CD4-positive, alpha-beta T cell treated with Interleukin-6 for 4 hours (primary cell): ENCODE measurements at regions not wholly inside any gene's neighbourhood (a gene's known extent, or its start where the extent isn't known, plus 50 kb on each side); places are given as distances from the start of the nearest gene placed in this dataset.
"Not testable (repeated sequence)": the region's sequence is repeated elsewhere in the genome, so short reads cannot be mapped to it uniquely, and the experiment has no call there.

Source experiments
- DNase-seq: peaks from one replicate; pipeline ENCODE4 v3.0.0-alpha.2; 2020; ENCODE audit warnings: mixed read lengths

DNA sequence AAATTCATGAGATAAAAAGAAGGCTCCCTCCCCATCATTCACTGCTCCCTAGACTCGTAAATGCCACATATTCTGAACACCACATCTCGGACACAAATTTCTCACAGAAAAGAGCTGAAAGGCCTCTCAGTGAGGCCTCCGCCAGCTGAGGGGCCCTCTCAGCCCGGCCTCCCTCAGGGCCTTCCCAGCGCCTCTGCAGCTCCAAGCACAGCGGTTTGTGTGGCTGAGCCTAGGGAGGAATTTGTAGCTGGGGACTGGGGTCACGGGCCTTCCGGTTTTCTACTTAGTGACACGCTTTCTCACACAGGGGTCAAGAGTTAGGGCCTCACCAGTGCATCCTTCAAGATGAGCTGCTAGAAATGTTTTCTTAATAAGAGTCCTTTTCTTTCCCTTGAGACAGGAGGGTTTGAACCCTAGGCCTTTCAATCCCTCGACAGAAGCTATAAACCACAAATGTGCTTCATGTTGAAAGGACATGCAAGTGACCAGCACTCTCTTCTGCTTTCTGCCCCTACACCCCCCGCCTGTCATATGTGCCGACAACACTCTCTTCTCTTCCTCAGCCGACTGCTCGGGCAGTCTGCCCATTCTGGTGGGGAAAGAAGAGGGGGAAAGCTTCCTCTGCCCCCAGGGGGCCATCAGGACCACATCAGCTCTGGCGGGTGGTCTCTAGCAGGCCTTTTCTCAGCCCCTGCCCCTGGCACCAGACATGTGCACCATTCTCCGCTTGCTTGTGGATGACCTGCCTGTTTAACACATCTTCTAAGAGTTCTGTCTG lies 104.9 kb downstream of the CHIC2 start:
- DNase-seq = no peak

DNA sequence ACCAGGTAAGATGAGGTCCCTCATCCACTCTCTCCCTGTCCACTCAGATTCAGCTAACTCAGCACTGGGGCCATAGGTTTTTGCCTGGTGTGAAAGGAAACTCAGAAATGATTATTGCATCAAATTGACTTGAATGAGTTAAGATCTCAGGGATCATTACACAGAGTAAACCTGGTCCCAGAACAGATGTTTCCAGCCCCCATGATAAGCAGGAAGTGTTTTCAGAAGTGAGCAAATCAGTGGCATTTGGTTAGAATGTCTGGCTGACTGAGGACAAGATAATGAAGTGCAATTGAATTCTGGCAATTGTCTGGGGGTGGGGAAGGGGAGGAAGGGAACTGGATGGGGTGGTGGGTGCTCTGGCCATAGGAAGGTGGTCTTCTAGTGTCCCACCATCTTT lies 108.0 kb downstream of the CHIC2 start:
- DNase-seq = no peak

DNA sequence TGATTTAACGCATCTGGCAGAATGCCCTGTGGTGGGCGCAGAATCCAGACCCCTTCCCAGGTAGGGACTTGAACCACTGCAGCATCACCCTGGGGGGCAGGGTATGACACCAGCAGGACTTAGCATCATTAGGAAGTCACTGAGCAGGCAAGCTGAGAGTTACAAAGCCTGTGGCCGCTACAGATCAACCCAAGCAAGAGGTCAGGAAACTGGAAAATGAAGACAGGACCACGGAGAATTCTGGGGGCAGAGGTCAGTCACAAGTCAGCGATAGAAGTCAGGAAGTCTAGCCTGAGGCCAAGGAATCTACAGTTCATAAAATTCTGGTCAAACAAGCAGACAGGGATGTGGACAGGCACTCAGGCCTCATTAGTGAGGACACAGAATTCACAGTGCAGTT lies 108.4 kb downstream of the CHIC2 start:
- no peak for DNase-seq

DNA sequence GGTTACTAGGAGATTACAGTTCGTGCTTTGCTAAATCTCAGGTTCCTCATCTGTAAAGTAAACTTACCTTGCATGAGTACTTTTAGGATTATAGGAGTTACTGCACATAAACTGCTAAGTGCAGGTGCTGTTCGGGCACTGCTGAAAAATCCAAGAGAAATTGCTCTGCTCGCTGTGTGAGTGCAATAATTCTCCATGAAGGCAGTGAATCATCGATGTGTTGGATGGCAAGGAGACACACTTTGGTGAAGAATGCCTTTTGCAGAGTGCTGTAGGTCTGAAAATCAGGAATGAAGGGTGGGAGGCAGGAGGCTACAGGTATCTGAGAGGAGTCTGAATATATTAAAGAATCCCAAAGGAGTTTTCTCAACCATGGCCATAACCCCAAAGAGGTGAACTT lies 113.0 kb downstream of the CHIC2 start:
- DNase-seq = no peak

DNA sequence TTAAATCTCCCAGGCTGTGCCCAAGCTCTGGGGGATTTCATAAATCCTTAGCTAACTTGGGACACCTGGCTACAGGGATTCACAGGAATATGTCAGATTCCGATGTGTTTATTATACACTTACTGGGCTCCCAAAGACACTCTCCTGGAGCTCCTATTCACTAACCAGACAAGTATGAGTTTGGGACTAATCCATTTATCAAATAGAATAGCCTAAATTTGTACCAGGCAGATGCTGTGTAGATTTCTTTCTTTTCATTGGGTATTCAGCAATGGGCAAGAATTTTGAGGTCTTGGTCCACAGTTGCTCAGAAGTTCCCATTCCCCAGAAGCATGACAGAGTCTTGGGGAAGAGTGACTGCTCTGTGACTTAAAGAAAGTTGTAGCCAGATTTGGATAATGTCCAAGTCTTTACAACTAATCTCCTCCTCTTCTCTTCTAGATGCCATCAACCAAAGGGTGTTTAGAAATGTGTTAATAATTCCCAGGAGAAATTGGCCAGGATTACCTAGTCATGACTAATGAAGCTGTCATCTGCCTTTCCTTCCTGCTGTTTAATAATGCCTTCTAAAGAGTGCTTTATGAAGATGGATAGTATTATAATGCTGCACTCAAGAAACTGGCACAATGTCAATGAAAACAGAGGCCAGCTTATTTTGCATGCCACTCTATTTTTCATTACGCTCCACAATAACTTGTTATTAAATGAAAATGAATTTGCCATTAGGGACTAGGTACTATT lies 120.9 kb downstream of the CHIC2 start:
- DNase-seq = no peak

DNA sequence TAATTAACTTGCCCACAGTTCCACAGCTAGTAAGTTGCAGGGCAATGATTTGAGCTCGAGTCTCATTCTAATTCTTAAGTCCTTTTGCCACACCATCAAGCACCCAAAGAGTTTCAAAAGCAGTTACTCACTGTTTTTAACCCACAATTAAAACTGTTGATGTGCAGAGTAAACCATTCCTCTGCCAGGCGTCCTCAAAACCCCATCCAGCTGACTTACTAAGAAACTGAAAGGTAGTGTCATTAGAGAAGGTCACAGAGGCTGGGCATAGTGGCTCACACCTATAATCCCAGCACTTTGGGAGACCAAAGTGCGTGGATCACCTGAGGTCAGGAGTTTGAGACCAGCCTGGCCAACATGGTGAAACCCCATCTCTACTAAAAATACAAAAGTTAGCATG lies 121.7 kb downstream of the CHIC2 start:
- DNase-seq = no peak

DNA sequence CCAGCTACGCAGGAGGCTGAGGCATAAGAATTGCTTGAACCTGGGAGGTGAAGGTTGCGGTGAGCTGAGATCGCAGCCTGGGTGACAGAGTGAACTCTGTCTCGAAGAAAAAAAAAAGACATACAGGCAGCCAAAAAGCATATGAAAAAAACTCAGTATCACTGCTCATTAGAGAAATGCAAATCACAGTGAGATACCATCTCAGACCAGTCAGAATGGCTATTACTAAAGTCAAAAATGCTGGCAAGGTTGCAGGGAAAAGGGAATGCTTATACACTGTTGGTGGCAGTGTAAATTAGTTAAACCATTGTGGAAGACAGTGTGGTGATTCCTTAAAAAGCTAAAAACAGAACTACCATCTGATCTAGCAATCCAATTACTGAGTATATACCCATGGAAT lies 123.1 kb downstream of the CHIC2 start:
- no peak for DNase-seq

DNA sequence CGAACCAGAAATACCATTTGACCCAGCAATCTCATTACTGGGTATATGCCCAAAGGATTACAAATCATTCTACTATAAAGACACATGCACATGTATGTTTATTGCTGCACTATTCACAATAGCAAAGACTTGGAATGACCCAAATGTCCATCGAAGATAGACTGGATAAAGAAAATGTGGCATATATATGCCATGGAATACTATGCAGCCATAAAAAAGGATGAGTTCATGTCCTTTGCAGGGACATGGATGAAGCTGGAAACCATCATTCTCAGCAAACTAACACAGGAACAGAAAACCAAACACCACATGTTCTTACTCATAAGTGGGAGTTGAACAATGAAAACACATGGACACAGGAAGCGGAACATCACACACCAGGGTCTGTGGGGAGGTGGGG lies 124.5 kb downstream of the CHIC2 start:
- not testable (repeated sequence) for DNase-seq

DNA sequence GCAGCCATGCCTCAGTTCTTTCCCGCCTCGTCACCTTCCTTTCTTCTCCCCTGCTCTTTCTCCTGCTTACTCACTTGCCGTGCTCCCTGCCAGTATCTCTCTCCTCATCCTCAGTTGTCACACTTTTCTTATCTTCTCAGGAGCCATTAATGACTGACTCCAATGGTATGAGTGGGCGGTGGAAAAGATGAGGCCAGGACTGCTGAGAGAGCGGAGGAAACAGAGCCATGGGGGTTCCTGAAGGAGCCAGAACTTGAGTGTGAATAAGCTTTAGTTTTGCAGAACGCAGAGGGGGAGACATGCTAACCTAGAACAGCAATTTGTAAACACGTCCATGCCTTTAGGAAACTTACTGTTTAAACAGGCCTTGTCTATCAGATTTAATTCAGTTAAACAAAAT lies 126.5 kb downstream of the CHIC2 start:
- no peak for DNase-seq

DNA sequence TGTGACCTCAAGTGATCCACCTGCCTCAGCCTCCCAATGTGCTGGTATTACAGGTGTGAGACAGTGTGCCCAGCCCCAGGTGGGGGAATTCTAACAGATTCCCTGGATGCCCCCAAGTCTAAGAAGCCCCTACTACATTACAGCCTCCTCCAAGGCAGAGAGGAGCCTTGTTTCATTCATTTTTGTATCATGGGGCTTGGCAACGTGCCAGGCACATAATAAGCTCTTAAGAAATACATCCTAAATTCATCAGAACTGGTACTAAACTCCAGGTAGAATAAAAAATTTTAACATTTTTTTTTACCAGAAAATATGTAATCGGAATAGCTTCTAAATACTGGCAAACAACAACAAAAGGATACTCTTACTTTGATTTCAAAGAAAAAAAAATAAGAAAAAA lies 127.1 kb downstream of the CHIC2 start:
- DNase-seq = no peak

DNA sequence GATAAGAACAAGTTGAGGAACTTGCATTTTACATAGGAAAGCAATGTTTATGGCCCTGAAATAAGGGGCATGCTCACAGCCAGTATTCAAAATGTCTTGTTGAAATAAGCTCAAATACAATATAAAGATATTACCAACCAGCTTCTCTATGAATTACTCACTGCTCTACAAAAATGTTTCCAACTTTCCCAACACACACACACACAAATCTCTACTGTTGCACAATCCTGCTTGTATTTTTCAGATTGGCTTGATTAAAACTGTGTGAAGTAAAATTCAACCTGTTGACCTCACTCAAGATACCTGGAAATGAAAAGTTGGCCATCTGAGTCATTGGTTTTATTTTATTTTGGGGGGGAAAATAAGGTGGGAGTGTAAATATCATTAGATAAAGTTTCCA lies 128.6 kb downstream of the CHIC2 start:
- no peak for DNase-seq

DNA sequence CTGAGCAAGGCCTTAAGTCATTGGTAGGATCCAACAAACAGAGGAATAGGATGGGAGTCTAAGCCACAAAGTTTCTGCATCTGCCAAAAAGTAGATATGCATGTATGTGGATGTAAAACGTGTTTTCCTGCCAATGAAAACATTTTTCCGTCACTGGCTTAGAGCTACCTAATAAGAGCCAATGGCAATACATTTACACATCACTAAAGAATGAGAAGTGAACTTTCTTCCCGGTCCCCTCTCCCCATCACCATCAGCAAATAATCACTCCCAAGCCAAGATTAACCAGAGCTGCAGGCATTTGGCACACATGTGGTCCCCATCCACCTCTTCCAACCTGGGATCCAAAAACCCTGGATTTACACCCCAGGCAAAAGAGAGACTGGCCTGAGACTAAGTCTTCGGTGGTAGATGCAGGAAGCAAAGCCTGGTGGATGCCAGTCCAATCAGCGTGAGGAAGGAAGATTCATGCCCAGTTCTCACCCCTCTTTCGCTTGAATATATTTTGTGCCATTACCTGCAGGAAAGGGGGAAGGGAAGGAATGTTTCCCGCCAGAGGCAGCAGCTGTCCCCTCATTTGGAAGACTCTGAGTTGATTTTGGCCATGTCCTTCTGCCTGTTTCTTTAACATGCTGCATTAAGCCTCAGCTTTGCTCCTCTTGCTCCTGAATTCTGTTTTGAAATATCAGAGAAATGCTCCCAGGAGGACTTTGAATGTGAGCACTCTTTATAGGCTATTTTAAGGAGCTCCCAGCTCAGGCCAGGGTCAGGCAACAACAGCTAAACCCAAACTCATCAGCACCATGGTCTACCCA lies 131.4 kb downstream of the CHIC2 start:
- DNase-seq = no peak

DNA sequence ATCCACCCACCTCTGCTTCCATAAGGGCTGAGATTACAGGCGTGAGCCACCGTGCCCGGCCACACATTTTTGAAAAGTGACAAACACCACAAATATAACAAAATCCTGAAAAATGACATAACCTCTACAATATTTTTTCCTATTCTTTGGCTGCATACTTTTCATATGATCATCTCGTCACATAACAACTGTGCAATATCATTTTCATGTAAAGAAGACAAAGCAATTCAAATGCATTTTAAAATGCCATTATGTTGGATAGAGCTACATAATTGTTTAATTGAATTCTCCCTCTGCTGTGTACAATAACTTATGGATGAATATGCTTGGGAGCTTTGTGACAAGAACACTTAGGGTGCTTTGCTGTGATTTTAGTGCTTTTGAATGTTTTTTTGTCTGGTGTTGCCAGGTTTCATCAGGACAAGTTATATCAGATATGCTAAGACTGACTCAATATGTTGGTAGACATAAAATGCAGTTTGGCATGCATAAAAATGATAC lies 132.9 kb downstream of the CHIC2 start:
- no peak for DNase-seq

DNA sequence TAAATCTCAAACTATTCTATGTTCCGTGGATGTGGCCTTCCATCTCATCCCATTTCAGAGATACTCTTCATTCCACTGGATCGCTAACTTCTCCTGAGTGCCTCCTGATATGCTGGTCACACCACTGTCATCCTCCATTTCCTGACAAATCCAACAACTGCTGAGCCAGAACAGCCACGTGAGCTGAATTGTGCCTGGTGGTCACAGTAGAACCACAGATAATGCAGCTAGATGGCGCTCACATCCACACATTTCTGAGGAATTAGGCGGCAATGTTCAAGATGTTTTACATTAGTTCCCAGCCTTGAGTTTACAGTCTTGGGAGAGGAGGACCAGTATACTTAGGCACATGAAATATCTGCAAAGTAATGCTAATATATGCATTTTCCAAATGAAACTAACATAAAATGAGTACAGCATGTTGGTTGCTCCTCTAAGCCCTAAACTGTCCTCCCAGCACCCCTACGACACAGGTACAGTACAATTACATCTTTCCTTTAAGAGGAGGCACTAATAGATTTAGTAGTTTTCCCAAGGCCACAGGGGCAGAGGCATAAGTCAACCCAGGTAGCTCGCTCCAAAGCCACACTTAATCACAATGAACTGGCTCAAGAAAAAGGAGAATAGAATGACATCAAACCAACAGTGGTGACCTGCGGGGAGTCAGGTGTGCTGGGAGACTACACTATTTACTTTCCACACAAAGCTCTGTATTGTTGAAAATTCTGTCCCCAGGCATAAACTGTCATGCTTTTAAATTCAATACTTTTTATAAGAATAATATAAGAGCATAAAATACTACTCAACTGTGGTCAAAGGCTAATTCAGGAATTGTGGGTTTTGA lies 134.2 kb downstream of the CHIC2 start:
- peak; percentile 64 for DNase-seq

DNA sequence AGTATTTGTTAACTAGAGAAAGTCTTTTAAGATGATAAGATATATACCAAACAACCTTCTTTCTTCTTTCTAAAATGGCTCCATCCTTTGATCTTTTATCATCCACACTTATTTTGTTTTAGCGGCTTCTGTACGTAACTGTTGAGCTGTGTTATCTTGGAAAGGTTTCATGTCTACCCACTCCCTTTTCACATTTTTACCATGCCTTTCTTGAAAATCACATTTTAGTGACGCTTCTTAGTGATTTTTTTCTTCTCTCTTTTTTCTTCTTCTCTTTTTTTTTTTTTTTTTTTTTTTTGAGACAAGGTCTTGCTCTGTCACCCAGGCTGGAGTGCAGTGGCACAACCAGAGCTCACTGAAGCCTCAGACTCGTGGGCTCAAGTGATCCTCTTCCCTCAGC lies 135.1 kb downstream of the CHIC2 start:
- DNase-seq = no peak

DNA sequence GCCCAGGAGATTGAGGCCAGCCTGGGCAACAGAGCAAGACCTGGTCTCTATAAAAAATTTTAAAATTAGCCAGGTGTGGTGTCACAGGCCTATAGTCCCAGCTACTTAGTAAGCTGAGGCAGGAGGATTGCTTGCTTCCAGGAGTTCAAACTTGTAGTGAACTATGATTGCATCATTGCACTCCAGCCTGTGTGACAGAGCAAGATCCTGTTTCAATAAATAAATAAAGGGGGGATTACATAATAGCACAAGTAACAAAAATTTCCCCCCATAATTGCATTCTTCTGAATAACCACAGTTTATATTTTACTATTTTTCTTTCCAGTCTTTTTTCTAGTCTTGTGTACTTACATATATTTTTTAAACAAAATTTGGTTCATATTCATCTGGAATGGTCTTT lies 135.6 kb downstream of the CHIC2 start:
- DNase-seq = no peak

DNA sequence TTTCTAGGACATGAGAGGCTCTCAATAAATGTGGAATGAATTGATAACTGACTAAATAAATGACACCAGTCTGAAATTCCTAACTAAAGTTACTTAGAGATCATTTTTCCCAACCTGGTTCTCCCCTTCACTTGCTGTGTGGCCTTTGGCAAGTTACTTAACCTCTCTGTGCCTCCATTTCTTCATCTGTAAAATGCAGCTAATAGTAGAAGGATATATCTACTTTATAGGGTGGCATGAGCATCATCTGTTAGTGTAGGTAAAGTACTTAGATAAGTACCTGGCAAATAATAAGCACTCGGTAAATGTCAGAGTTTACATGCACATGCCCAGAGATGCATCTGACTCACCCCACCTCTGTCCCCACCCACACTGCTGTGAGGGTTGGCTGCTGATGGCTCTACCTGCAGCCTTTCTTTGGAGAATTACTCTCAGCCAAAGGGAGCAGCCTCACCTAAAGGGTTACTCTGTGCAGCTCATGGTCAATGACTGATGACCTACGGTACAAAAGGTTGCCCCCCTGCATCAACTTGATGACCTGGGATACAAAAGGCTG lies 139.3 kb downstream of the CHIC2 start:
- no peak for DNase-seq

DNA sequence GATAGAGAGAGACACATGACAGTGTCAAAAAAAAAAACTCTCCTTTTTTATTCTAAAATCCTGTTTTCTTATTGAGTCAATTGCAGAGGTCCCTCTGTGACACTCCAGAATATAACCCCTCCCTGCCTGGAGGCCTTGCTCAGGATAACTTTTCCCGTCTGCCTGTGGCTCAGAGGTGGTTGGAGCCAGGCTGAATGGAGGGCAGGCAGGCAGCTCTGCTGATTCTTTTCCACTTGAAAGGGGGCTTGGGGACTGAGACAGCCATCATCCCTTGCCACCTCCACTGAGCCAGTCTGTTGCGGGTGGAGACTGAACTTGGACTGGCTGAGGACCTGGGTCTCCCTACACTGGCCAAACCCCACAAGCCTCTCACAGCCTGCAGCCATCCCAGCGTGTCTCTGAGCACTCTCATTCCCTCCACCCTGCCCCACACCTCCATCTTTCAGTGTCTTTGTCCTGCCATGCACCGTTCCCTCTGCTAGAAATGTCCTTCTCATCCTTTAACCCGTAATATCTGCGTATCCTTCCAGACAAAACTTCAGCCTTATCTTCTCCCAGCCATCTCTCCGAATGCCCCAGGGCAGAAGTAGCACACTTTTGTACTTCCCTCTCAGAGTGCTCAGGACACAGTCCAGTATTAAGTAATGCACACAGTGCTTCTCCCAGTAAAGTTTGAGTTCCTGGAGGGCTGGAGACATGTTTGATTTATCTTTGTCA lies 139.9 kb downstream of the CHIC2 start:
- no peak for DNase-seq

DNA sequence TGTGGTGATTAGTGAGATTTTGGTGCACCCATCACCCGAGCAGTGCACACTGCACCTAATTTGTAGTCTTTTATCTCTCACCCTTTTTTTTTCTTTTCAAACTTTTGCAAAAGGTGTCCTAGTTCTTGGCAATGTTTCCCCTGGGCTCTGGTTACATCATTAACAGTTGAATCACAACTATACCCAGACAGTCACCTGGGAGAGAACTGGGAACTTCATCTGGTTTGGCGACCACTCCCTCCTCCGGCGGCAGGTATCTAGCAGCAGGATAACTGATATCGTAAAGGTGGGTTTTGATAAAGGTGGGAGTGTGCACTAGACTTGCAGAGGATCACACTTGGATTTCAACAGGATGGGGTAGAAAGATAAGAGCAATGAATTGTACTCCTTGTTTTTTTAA lies 140.5 kb downstream of the CHIC2 start:
- DNase-seq = no peak

DNA sequence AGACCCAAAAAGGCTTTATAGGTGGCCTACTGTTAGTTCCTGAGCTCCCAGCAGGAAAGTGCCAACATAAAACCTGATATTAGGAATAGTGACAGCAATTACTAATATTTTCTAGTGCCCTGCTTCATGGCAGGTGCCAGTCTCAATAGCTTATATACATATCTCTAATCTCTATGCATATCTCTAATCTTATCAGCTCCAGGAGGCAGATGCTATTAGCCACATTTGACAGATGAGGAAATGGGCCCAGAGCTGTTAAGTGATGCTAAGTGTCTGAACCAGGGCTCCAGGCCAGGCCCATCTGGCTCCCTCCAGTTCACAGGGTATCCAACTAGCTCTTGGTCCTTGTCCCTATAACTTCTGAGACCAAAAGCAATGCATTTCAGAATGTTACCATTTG lies 142.5 kb downstream of the CHIC2 start:
- DNase-seq = no peak

DNA sequence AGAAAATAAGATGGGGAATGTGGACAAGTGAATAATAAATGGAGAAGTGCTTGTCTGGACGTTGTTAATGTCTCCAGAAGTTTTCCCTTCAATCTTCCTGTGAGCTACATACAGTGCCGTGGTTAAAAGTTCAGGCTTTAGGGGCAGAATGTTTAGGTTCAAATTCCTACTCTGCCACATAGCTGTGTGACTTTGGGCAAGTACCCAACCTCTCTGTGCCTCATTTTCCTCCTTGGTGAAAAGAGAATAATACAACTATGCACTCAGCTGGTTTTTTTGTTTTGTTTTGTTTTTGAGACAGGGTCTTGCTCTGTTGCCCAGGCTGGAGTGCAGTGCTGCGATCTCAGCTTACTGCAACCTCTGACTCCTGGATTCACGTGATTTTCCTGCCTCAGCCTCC lies 143.5 kb downstream of the CHIC2 start:
- no peak for DNase-seq

DNA sequence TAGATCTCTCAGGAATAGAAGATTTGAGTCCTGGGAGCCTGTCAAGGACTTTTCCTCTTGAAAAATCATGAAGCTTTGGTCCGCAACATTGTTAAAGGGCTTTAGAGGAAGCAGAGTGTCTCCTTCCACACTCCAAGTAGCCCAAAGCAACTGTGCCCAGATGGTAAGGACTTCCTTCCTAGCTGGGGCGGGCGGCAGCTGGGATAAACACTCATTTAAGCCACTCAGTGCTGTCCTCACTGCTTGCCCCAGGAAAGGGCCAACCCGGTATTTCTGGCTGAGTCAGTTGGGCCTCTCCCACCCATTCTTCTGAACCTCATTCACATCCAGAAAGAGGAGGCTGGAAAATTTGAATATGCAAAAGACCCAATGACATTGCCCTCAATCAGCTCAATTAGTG lies 144.3 kb downstream of the CHIC2 start:
- DNase-seq = no peak
